Spinal cord (tissue), 9 donors: ENCODE measurements at regions not wholly inside any gene's neighbourhood (a gene's known extent, or its start where the extent isn't known, plus 50 kb on each side); places are given as distances from the start of the nearest gene placed in this dataset.

Experiments
- DNase-seq, 6 donors: peaks; one replicate each; pipeline versions ENCODE4 v3.0.0 to v3.0.0-alpha.2; 2013 to 2015; ENCODE audit warnings: low spot score in 6 of 6, low read depth in 4 of 6
- H3K27ac ChIP-seq: one replicate; pipeline ENCODE4 v1.5.1; 2013; ENCODE audit warnings: low read depth, low read length, control low read depth
- H3K27me3 ChIP-seq: one replicate; pipeline ENCODE4 v1.6.1; 2013; ENCODE audit warnings: low read length; ENCODE audit not compliant: control insufficient read depth, insufficient read depth
- H3K36me3 ChIP-seq: one replicate; pipeline ENCODE4 v1.6.1; 2013; ENCODE audit warnings: low read length; ENCODE audit not compliant: control insufficient read depth, insufficient read depth
- H3K4me1 ChIP-seq: one replicate; pipeline ENCODE4 v1.6.1; 2013; ENCODE audit warnings: low read length; ENCODE audit not compliant: control insufficient read depth, insufficient read depth
- H3K4me3 ChIP-seq: one replicate; pipeline ENCODE4 v1.5.1; 2013; ENCODE audit warnings: low read depth, low read length, control low read depth
- H3K9me3 ChIP-seq: one replicate; pipeline ENCODE4 v1.6.1; 2013; ENCODE audit warnings: low read length; ENCODE audit not compliant: control insufficient read depth, insufficient read depth
- WGBS: methylation state at CpG from one replicate; pipeline ENCODE4 v1.1.5; 2013; ENCODE audit warnings: missing lambda C conversion rate; ENCODE audit not compliant: insufficient coverage; 5-methylcytosine and 5-hydroxymethylcytosine counted together
- donor health status: healthy.

- H3K27me3 ChIP-seq: no peaks in the 10 kb centered on the region
- no peak overlapping the region for H3K4me3 ChIP-seq
- DNase-seq: no peak
- 94% methylated on average over 8 of the region's 14 CpGs for WGBS
- peaks cover 8% of the 10 kb centered on the region for H3K4me1 ChIP-seq
- H3K9me3 ChIP-seq: no peaks in the 10 kb centered on the region
- no peak overlapping the region for H3K27ac ChIP-seq
- no peaks in the 10 kb centered on the region for H3K36me3 ChIP-seq
These were observed 562.7 kb upstream of the ID2 start for GRCh38 chr2:8118940-8119781.

DNA sequence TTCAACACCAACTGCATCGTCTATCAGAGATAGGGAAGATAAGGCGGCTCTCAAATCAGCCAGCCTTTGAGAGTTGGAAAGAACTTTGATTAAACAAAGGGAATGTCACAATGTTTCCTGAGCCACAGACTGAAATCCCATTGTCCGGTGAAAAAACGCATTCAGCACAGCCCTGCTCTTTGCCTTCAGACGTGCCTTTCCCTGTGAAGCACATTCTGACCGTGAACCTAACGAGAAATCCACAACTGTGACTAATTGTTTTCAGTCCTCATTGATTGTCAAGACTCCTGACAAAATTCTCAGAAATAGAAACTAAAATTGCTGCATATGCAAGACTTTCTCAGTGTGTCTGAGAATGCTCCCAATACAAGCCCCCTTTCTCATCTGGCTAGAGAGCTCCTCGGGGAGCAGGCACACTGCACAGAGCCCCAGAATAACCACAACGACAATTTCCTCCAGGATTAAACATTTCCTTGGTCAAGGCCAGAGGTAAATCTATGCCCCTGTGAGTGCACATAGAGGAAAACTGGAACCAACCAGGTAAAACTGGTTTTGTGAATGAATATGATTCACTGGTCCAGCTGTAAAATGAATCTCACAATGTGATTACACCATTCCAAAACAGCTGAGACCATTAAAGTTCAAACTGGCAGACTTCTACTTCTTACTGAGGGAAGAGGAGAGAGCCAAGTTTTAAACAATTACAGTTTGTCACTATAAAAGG, 561.9 kb upstream of the ID2 start:
- Histone ChIP-seq H3K27me3 (no peaks in the 10 kb centered on the region), H3K9me3 (no peaks in the 10 kb centered on the region), H3K27ac (no peak overlapping the region), H3K4me3 (no peak overlapping the region), H3K36me3 (no peaks in the 10 kb centered on the region), H3K4me1 (peaks cover 8% of the 10 kb centered on the region)
- peak in 2 of 6 donors; percentile 34 to 41 for DNase-seq
- WGBS: 24% methylated on average over 7 of the region's 9 CpGs

DNA sequence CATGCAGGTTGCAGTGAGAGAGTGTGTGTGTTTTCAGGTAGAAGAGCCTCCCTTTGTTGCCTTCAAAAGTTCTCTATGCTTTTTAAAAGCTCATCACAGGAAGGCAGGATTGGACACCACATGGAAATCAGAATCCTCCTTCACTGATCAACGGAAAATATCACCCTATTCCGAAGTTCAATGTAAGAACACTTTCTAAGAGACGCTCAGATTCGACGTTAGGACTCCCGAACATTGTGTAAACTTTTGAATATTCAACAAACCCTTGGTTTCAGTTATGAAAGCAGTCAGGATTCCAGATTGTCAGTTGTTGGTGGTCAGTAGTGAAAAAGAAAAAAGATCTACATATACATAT, 561.4 kb upstream of the ID2 start:
- H3K36me3 ChIP-seq: no peaks in the 10 kb centered on the region
- no peaks in the 10 kb centered on the region for H3K27me3 ChIP-seq
- H3K4me1 ChIP-seq: peaks cover 8% of the 10 kb centered on the region
- no peak overlapping the region for H3K4me3 ChIP-seq
- H3K27ac ChIP-seq: no peak overlapping the region
- no CpG with 5 or more reads among the region's 6 CpGs for WGBS
- no peak for DNase-seq
- H3K9me3 ChIP-seq: no peaks in the 10 kb centered on the region

GRCh38 chr2:8121022-8121825, 560.6 kb upstream of the ID2 start:
- Histone ChIP-seq H3K27ac (no peak overlapping the region), H3K9me3 (no peaks in the 10 kb centered on the region), H3K27me3 (no peaks in the 10 kb centered on the region), H3K4me1 (peaks cover 8% of the 10 kb centered on the region), H3K4me3 (no peak overlapping the region), H3K36me3 (no peaks in the 10 kb centered on the region)
- DNase-seq: no peak
- WGBS: 100% methylated on average over 1 of the region's 10 CpGs

GRCh38 chr2:8121826-8122513, 559.9 kb upstream of the ID2 start:
- WGBS: 67% methylated on average over 2 of the region's 5 CpGs
- Histone ChIP-seq H3K9me3 (no peaks in the 10 kb centered on the region), H3K27me3 (no peaks in the 10 kb centered on the region), H3K4me1 (peaks cover 8% of the 10 kb centered on the region), H3K36me3 (no peaks in the 10 kb centered on the region), H3K27ac (no peak overlapping the region), H3K4me3 (no peak overlapping the region)
- no peak for DNase-seq

DNA sequence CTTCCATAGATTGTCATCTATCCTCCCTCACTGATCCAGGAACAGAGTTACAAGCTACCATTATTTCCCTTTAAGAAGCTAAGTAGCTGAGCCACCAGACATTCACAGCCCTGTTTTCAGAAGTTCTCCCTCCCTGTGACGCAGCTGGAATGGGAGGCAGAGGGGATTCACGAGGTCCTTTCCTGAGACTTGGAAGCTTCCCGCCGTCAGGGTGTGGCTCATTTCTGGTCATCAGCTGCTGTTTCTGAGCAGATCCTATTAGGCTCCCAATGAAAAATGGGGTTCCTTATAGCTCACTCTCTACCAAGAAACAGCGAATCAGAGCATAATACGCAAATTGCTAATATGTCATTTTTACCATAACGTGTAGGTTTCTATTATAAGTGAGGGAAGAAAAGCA, 559.3 kb upstream of the ID2 start:
- no peak for DNase-seq
- 77% methylated on average over 6 of the region's 7 CpGs for WGBS
- H3K4me3 ChIP-seq: no peak overlapping the region
- no peaks in the 10 kb centered on the region for H3K36me3 ChIP-seq
- H3K9me3 ChIP-seq: no peaks in the 10 kb centered on the region
- peaks cover 8% of the 10 kb centered on the region for H3K4me1 ChIP-seq
- no peaks in the 10 kb centered on the region for H3K27me3 ChIP-seq
- H3K27ac ChIP-seq: no peak overlapping the region

- DNase-seq: no peak
- H3K9me3 ChIP-seq: no peaks in the 10 kb centered on the region
- H3K27me3 ChIP-seq: no peaks in the 10 kb centered on the region
- H3K4me3 ChIP-seq: no peak overlapping the region
- H3K4me1 ChIP-seq: peaks cover 8% of the 10 kb centered on the region
- 67% methylated on average over 1 of the region's 2 CpGs for WGBS
- no peak overlapping the region for H3K27ac ChIP-seq
- H3K36me3 ChIP-seq: no peaks in the 10 kb centered on the region
These were observed 558.4 kb upstream of the ID2 start for GRCh38 chr2:8123464-8123863.

DNA sequence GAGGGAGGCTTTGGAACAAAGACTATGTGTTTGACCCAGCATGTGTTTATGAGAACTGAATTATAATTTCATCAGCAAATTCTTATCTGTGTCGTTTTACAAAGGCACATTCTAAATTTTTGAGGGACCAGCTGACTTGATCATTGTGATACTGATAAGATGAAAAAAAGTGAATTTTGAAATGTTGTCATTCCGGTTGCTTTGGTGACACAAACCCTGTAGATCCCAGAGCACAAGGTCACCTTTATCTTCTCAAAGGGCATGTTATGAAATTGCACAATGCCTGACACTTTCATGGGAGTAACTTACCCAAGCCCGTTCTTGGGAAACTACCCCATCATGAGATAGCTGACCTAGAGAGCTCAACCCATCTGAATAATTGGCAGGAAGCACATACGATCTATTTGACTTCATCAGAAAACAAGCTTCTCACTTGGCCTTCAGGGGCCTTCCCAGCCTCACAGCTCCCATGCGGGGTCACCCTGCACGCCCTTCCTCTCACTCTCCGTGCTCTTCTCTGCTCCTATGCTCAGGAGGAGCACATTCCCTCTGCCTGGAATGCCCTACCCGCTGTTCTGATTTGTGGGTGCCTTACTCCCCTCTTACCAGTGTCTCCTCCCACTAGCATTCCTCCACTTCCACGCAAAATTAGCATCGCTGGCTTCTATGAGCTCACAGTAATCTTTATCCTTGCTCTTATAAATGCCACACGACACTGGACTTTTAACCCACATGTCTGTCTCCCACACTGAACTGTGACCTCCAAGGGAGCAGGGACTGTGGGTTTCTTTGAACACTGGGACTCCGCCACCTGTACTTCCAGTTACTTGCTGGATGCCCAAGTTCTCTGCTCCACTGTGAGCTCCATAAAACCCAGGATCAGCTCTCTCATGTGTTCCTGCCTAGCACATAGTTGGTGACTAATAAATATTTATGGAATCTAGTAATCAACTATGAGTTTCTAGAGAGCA, 555.8 kb upstream of the ID2 start:
- Histone ChIP-seq H3K36me3 (no peaks in the 10 kb centered on the region), H3K9me3 (no peaks in the 10 kb centered on the region), H3K27me3 (no peaks in the 10 kb centered on the region), H3K27ac (no peak overlapping the region), H3K4me1 (no peaks in the 10 kb centered on the region), H3K4me3 (no peak overlapping the region)
- WGBS: 91% methylated on average over 9 of the region's 12 CpGs
- DNase-seq: no peak
